Kidney tubule cell (primary cell): ENCODE measurements at regions not wholly inside any gene's neighbourhood (a gene's known extent, or its start where the extent isn't known, plus 50 kb on each side); places are given as distances from the start of the nearest gene placed in this dataset.

Source experiments
- DNase-seq: peaks from one replicate; pipeline ENCODE4 v3.0.0-alpha.2; 2018; ENCODE audit warnings: low spot score

DNA sequence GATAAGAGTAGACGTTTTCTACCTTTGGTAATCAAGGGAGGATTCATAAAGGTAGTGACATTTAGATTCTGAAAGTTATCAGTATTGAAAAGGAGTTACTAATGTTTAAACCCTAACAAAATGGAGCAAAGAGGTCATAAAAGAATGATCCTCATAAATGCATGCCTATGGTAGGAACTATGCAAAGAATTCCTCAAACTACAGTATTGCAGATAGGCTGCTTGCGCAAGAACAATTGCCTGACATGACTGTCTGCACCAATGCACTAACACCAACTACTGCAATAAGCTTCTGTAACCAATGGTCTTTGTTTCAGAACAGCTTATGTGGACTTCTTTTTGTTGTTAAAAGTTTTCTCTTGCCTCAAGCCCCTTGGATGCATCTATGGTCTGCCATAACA, 597.3 kb upstream of the ADGRL4 start:
- peak; percentile 6 for DNase-seq

GRCh38 chr1:79599257-79599656, 592.7 kb upstream of the ADGRL4 start:
- DNase-seq: no peak

- no peak for DNase-seq
Measured at GRCh38 chr1:79595931-79596330, 589.4 kb upstream of the ADGRL4 start.

DNA sequence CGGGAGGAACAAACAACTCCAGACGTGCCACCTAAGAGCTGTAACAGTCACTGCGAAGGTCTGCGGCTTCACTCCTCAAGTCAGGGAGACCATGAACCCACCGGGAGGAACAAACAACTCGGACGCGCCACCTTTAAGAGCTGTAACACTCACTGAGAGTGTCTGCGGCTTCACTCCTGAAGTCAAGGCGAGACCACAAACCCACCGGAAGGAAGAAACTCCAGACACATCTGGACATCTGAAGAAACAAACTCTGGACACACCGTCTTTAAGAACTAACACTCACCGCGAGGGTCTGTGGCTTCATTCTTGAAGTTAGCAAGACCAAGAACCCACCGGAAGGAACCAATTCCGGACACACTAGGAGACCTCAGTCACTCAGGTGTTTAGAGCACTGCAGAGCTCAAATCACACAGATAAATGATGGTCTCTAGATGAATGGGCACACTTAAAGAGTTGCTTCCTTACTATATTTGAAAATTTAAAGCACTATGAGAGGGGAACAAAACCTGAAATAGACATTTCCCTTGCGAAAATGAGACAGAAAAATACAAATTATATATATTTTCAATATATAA, 587.7 kb upstream of the ADGRL4 start:
- no peak for DNase-seq

DNA sequence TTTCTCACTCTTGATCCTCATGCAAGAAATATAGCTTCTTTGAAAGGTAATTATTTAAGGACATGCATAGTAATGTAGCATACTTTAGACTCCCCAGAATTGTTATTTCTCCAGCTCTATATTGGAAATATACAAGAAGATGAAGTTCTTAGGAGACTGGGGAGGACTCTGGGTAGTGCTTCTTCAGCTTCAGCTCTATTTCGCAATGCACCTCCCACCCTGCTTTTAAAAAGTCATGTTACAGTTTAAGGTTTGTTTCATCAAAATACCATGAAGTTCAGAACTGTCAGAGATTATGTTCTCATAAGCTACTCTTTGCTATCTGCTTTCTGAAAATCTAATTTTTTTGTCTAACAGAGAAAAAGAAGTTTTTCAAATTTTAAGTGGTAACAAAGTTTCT, 586.2 kb upstream of the ADGRL4 start:
- DNase-seq: no peak

GRCh38 chr1:79588719-79589118, 582.2 kb upstream of the ADGRL4 start:
- DNase-seq: no peak

GRCh38 chr1:79587229-79587628, 580.7 kb upstream of the ADGRL4 start:
- peak; percentile 2 for DNase-seq

- no peak for DNase-seq
Measured at GRCh38 chr1:79585801-79586200, 579.3 kb upstream of the ADGRL4 start.

- no peak for DNase-seq
Measured at GRCh38 chr1:79575424-79575823, 568.9 kb upstream of the ADGRL4 start.

- no peak for DNase-seq
Measured at GRCh38 chr1:79568411-79568810, 561.9 kb upstream of the ADGRL4 start.

- no peak for DNase-seq
Measured at GRCh38 chr1:79561521-79561978, 555.0 kb upstream of the ADGRL4 start.

DNA sequence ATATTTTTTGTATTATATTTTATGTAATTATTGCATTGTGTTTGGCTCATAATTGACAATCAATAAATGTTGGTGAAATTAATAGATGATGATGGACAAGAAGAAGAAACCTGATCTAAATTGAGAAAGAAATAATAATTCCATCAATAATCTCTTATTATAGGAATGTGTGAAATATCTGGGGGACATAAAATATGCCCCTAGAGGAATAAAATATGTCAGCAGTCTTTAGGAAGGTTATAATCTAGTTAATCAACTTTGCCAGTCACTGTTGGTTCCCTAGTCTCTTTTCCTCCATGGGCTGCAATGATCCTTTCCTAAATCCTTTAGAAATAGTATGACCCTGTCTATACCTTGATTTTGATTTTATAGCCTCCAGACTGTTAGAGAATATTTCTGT, 549.7 kb upstream of the ADGRL4 start:
- no peak for DNase-seq

- no peak for DNase-seq
Measured at GRCh38 chr1:79554688-79555087, 548.2 kb upstream of the ADGRL4 start.

DNA sequence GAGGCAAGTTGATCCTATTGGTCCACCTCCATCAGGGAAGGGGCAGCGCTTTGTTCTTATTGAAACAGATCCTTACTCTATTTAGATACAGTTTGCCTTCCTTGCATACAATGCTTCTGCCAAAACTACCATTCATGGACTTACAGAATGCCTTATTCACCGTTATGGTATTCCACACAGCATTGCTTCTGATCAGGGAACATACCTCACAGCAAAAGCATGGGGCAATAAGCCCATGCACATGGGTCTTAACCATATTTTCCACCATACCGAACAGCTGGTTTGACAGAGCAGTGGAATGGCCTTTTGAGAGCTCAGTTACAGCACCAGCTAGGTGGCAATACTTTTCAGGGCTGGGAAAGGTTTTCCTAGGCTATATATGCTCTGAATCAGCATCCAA, 544.8 kb upstream of the ADGRL4 start:
- DNase-seq: no peak

DNA sequence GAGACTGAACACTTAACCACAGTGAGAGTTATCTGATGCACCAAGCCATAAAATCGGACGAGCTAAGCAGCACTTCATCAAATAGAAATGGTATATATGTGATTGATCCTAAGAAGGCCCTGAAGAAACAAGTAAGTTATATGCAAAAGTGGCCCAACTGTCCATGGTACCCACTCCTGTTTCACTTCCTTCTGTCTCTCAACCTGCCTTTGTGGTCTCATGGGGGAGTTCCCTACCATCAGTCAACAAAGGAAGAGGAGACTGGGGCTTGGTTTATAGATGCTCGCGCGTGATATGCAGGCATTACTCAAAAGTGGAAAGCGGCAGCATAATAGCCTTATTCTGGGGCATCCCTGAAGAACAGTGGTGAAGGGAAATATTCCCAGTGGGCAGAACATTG, 543.9 kb upstream of the ADGRL4 start:
- DNase-seq: no peak

DNA sequence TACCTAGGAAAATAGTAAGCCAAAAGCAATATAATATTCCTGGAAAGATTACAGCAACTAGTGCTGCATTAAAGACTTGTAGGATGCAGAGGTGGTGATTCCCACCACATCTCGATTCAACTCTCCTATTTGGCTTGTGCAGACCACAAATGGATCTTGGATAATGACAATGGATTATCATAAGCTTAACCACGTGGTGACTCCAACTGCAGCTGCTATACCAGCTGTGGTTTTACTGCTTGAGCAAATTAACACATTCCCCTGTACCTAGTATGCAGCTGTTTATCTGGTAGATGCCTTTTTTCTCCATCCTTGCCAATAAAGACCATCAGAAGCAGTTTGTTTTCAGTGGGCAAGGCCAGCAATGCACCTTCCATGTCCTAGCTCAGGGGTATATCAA, 542.7 kb upstream of the ADGRL4 start:
- DNase-seq: no peak

DNA sequence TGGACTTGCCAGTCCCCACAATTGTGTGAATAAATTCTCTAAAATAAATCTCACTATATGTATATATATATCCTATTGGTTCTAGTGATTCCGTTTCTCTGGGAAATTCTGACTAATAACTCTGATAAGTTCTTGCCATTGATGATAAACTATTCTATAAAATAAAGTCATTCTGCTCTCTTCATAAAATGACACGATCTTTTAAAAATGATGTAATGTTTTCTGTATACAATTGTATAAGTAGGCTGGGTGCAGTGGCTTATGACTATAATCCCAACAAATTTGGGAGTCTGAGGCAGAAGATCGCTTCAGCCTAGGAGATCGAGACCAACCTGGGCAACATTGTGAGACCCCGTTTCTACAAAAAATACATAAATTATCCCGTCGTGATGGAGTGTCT, 541.0 kb upstream of the ADGRL4 start:
- DNase-seq: no peak

GRCh38 chr1:79543394-79543793, 536.9 kb upstream of the ADGRL4 start:
- no peak for DNase-seq

DNA sequence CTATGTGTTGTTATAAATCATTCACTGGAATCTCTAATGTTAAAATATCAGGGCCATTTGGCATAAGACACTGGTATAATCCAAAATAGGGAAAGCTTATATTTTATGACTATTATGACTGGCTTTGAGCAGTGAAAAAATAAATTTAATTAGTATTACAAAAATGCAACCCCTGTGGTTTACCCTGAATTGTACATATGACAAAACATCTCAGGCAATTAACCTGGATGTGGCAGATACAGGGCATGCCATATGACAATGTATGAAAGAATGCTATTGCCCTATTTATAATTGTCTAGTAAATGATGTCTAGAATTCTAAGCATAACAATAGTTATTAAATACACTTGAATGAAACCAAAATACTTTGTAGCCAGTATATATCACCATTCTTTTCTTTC, 532.5 kb upstream of the ADGRL4 start:
- DNase-seq: no peak

- no peak for DNase-seq
Measured at GRCh38 chr1:79532555-79532954, 526.0 kb upstream of the ADGRL4 start.

GRCh38 chr1:79531790-79532189, 525.3 kb upstream of the ADGRL4 start:
- no peak for DNase-seq

GRCh38 chr1:79530476-79530875, 523.9 kb upstream of the ADGRL4 start:
- no peak for DNase-seq

- DNase-seq: no peak
Measured at GRCh38 chr1:79530055-79530454, 523.5 kb upstream of the ADGRL4 start.

GRCh38 chr1:79524126-79524525, 517.6 kb upstream of the ADGRL4 start:
- DNase-seq: no peak
